HG03139 (cell line): ENCODE measurements at regions not wholly inside any gene's neighbourhood (a gene's known extent, or its start where the extent isn't known, plus 50 kb on each side); places are given as distances from the start of the nearest gene placed in this dataset.
A peak's percentile ranks its signal among the peaks of the same experiment; 100 is the strongest.

Experiments used
- ATAC-seq: cut with Tn5 transposase; IDR thresholded peaks from one replicate; pipeline ENCODE4 v1.9.1; 2021; ENCODE audit not compliant: unreplicated experiment

GRCh38 chr2:111219285-111219684 lies 98.6 kb downstream of the BCL2L11 start:
- ATAC-seq, result peak; percentile 78

DNA sequence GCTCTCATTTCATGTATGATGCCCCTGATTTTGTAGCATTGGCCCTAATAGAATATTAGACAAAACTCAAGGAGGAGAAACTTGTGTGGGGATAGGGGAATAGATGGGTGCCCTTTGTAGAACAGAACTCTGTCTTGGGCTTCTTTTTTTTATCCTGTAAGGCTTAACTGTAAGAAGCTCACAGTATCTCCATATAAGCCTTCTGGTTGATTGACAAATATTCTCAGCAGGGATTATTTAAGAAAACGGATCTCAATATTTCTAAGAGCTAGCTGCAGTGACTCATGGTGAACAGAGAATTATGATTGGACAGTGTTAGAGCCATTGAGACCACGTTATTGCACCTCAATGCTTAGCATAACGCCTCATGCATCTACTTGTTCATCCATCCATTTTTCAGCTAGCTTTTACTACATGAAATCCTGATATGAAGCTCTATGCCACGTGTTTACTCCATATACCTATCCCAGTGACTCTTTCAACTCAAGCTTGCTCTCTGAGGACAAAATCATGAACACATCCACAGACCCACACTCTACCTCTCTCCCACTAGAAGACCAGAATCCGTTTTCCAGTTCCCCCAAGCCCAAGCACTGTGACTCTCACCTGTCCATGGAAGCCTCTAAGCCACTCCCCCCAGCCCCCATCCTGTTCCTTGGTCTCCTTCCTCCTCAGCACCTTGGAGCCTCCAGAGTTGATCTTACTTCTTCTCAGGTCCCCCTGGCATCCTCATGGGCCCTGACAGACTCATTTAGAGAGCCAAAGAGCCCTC lies 99.2 kb downstream of the BCL2L11 start:
- no peak for ATAC-seq

DNA sequence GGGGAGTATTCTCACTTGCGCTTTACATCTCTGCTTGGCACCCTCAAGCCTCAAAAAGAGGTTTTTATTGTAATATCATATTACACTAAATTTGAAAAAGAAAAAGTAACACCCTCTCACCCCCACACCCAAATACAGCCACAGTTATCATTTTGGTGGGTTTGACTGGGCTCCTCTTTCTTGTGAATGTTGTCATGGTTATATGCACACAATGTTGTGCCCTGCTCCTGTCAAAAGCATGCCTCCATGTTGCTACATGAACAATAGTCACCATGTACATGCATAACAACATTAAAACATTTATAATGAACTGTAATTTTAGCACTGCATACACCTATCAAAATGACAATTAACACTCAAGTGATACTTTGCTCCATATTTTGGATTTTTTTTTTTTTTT lies 100.2 kb downstream of the BCL2L11 start:
- ATAC-seq, result no peak

DNA sequence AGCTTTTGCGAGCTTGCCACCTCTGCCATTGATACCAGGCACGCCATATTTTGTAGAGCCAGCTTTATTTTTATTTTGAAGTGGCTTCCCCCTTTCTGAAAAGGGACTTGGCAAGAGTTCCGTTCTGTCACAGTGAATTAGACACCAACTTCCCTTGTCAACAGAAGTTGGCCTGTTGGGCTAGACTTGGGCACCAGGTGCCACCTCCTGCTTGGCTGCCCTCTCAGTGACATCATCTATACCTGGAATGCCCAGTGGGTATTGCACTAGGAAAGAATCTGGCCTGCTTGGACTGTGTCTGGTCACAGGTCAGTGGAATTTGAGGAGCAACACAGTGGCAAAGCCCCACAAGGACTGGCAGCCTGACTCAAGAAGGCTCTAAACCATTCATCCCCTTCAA lies 101.0 kb downstream of the BCL2L11 start:
- ATAC-seq, result no peak

DNA sequence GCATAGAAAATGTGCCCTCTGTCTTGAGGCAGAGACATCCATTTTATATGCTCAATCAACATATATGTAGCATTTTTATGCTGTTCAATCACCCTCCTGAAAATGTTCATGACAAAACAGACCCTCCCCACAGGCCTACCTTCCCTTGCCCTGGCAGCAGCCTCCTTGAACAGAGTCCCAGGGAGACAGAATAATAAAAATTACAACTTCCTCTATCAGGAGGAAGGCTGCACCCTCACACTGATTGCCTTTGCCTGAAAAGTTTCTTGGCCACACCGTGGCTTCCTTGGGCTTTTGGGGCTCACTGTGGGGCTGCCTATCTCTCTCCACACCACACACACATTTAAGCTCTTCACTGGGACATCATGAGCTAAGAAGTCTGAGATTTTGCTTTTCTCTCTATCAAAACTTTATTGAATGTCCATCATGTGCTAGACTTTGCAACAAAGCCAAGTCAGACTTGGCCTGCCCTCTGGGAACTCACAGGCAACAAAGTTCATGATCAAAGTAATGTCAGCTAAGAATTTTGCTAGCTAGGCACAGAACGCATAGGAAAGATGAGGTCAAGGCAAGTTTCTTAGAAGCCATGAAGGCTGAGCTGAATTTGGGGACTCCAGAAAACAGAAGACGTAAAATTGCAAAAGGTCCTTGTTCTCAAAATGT lies 101.6 kb downstream of the BCL2L11 start:
- ATAC-seq, result no peak

DNA sequence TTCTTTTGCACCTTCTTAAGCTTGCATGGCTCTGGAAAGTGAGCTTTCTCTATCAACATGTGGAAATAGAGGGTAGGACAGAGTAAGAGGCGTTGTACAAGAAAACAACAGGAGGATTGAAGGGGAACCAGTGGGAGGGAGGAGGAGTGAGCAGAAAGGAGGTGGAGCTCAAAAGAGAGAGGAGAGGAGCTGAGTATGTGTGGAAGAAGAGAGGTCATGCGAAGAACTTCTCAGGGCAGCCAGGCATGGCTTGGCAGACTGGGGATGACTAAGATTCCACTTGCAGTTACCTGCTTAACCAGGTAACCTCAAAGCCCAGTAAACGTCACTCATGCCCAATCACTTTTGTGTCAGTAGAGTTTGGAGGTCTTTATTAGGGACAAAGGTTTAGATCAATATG lies 105.1 kb downstream of the BCL2L11 start:
- no peak for ATAC-seq

- ATAC-seq, result no peak
These were observed 106.4 kb downstream of the BCL2L11 start for GRCh38 chr2:111226876-111227700.

DNA sequence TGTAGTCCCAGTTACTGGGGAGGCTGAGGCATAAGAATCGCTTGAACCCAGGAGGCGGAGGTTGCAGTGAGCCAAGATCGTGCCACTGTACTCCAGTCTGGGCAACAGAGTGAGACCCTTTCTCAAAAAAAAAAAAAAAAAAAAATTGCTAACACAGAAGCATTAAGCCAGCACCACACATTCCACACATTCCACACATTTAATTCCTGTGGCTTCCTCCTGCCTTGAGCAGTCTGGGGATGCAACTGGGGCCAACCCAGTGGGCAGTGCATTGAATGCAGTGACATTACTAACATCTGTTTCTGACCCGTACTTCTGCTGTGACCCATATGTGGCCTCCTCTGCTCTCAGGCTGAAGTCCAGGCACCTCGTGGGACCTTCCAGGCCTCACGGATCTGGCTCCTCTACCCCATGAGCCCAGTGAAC lies 107.0 kb downstream of the BCL2L11 start:
- no peak for ATAC-seq

DNA sequence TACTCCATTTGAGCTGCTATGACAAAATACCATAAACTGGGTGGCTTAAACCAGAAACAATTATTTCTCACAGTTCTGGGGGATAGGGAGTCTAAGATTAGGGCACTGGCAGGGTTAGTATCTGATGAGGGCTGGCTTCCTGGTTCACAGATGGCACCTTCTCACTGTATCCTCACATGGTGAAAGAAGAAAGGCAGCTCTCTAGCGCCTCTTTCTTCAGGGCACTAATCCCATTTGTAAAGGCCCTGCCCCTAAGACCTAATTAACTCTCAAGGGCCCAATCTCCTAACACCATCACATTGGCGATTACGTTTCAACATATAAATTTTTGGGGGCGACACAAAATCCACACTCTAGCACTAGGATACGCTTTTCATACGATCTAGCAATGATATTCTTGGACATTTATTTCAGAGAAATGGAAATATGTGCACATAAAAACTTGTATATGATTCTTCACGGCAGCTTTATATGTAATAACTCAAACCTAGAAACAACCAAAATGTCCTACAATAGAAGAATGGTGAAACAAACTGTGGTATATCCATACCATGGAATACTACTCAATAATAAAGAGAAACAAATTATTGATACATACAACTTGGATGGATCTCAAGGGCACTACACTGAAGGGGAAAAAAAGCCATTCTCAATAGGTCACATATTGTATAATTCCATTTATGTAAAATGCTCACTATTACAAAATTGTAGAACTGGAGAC lies 111.0 kb downstream of the BCL2L11 start:
- ATAC-seq, result no peak

DNA sequence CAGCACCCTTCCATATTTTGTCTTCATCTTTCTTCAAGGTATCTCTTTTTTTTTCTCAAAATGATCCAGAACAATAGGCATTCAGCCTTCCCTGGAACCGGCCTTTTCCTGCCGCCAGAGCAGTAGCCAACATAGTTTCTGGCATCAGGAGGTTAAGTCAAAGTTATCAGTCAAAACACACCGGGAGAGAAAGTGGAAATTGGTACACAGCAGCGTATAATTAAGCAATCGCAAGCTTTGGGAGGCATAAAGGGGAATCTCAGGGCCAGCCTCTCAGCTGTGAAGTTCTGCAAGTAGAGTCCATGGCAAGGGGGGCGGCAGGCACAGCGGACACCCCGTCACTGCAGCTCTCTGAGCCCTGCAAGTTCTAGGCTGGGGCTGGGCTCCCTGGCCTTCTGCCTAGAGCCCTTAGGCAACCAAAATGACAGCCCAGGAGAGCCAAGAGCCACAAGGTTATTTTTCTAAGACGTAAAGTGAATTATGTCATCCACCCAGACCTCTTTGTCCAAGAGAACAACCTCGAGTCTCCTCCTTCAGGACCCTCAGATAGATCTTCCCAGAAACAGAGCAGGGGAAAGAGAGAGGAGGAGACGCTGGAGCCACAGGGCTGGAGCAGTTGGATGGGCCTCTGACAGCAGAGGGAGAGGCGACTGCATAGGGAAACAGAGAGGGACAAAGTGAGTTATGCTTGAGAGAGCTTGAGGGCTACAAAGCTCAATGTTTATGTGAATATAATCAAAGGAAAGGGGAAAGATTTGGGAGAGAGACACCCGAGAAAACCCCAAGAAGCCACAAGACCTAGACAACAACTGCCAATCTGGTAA lies 114.7 kb downstream of the BCL2L11 start:
- ATAC-seq, result no peak

- ATAC-seq, result no peak
These were observed 115.3 kb downstream of the BCL2L11 start for GRCh38 chr2:111236025-111236424.

DNA sequence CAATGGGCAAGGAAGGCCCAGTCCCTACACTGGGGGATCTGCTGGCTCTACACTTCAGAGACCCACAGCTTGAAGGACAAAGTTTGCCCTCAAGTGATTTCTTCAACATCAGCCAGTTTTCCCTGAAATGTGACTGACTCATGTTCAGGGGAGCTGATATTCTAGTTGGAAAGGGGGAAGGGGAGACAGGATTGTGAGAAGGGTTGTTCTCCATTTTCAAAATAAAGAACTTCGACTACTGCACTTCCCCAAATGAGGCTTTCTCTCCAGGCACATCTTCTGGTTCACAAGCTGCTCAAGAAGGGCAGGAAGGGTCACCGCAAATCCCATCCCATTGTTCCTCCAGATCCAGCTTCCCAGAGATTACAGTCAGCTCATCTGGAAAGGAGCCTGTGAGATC lies 117.6 kb downstream of the BCL2L11 start:
- no peak for ATAC-seq

DNA sequence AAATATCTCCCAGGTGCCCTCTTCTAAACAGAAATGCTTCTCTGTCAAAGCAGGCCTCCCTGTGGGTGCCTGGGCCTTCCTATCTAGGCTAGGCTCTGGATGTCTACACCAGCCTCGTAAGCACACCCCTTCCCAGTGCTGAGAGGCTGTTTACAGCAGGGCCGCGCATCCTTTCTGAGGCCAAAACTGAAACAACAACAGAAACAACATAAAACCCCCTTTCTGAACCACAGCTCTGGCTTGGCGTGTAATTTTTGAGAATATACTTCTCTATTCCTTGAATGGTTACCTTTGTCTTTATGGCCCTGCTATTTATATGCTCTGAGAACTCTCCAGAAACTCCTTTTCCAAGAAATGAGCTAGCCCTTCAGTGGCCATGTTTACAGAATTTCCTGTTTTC lies 118.4 kb downstream of the BCL2L11 start:
- no peak for ATAC-seq

GRCh38 chr2:111239581-111240249 lies 119.0 kb downstream of the BCL2L11 start:
- no peak for ATAC-seq

GRCh38 chr2:111243295-111243694 lies 122.6 kb downstream of the BCL2L11 start:
- no peak for ATAC-seq

- no peak for ATAC-seq
These were observed 124.2 kb downstream of the BCL2L11 start for GRCh38 chr2:111244864-111245263.

DNA sequence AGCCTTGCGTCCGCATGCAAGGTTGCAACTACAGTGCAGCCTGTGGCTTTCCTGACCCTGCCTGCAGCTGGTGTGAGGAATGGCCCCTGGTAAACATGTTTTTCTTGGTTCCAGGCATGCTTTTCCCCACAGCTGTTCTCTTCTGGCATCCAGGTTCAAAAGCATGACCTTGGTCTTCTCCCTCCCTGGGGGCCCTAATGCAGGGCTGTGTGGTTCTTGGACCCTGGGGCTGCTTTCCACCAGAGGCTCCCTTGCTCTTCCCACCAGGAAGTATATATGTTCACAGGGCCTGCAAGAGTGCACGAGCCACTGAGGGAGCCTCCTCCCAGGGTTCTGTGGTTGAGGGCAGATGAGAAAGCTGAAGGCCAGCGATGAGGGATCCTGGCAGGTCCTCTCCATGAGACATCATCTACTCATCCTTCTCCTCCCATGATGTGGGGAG lies 125.9 kb downstream of the BCL2L11 start:
- ATAC-seq, result no peak

DNA sequence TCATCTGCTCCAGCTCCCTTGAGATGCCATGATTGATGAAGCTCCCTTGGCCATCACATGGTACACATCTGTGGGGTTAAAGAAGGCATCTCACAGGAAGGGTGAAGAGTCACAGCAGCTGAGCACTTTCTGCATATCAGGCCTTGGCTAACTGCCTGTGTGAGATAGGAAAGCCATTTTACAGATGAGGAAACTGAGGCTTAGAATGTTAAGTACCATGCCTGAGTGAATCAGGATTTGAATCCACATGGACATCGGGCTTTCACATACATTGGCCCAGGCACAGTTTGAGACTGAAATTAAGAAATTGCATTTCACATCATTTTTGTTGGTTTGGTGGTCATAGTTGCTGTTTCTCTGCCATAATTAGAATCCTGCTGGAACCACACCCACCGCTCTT lies 126.8 kb downstream of the BCL2L11 start:
- no peak for ATAC-seq

DNA sequence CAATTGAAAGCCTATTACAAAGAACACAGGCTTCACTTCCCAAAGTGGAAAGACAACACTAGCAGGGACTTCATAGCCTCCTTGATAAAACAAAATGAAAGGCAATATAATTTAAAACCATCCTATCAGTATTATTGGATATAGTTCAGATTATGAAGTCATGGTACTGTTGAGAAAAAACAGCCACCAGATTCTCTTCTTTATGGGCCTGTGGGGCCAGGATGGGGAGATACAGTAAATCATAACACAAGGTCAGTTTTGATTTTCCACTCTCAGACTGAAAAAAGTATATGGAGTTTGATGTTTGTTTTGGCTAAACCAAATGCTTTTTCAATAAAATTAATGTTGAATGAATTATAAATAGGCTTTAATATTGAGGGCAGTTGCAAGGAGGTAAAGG lies 129.1 kb downstream of the BCL2L11 start:
- no peak for ATAC-seq
